PC-3 (cell line): ENCODE measurements at regions not wholly inside any gene's neighbourhood (a gene's known extent, or its start where the extent isn't known, plus 50 kb on each side); places are given as distances from the start of the nearest gene placed in this dataset.

Experiments
- CTCF ChIP-seq: fragments of 300-600 bp; sonication (generic); conservative IDR thresholded peaks from 2 replicates; pipeline ENCODE4 v1.5.1; 2017; ENCODE audit warnings: antibody characterized with exemption, low read depth, mild to moderate bottlenecking, low read length
- EZH2phosphoT487 ChIP-seq: fragments of 300-600 bp; sonication (generic); IDR thresholded peaks from 2 replicates; pipeline ENCODE4 v1.6.1; 2018; ENCODE audit warnings: mild to moderate bottlenecking, antibody characterized with exemption, low read length, borderline replicate concordance

GRCh38 chr2:122595065-122595464 lies 839.6 kb downstream of the TSN start:
- TF ChIP-seq CTCF (no peak), EZH2phosphoT487 (no peak)
